Mesenchymal stem cell (in vitro differentiated cells and primary cell): ENCODE measurements at regions not wholly inside any gene's neighbourhood (a gene's known extent, or its start where the extent isn't known, plus 50 kb on each side); places are given as distances from the start of the nearest gene placed in this dataset.

Experiments used
- DNase-seq: peaks from one replicate; pipeline ENCODE4 v3.0.0-alpha.2; 2013
- H2AFZ ChIP-seq: one replicate; pipeline ENCODE4 v1.6.1; 2013; ENCODE audit warnings: low read depth, mild to moderate bottlenecking, control low read depth, inconsistent platforms, low read length, moderate library complexity
- H2AK5ac ChIP-seq: 2 replicates; pipeline ENCODE4 v1.6.1; 2013; ENCODE audit warnings: low read length, moderate library complexity, mild to moderate bottlenecking, inconsistent platforms; ENCODE audit not compliant: severe bottlenecking
- H2BK120ac ChIP-seq: one replicate; pipeline ENCODE4 v1.6.1; 2013; ENCODE audit warnings: low read depth, mild to moderate bottlenecking, inconsistent platforms, low read length, moderate library complexity
- H2BK12ac ChIP-seq, 2 experiments: one replicate each; pipeline ENCODE4 v1.6.1; 2013; ENCODE audit warnings: inconsistent platforms in 2 of 2, low read length in 2 of 2, mild to moderate bottlenecking in 2 of 2, moderate library complexity in 2 of 2, control low read depth in 1 of 2
- H2BK15ac ChIP-seq: one replicate; pipeline ENCODE4 v1.6.1; 2013; ENCODE audit warnings: mild to moderate bottlenecking, low read depth, inconsistent platforms; ENCODE audit not compliant: poor library complexity, severe bottlenecking
- H2BK5ac ChIP-seq: 2 replicates; pipeline ENCODE4 v1.6.1; 2013; ENCODE audit warnings: low read depth, mild to moderate bottlenecking, low read length, control low read depth, inconsistent platforms; ENCODE audit not compliant: poor library complexity, severe bottlenecking
- H3K14ac ChIP-seq, 2 experiments: one replicate each; pipeline ENCODE4 v1.6.1; 2013; ENCODE audit warnings: inconsistent platforms in 2 of 2, low read length in 2 of 2, control low read depth in 1 of 2, mild to moderate bottlenecking in 1 of 2, moderate library complexity in 1 of 2
- H3K18ac ChIP-seq, 2 experiments: one replicate each; pipeline ENCODE4 v1.6.1; 2013; ENCODE audit warnings: inconsistent platforms in 2 of 2, low read length in 2 of 2, control low read depth in 1 of 2, low read depth in 1 of 2, mild to moderate bottlenecking in 1 of 2
- H3K23ac ChIP-seq, 2 experiments: one replicate each; pipeline ENCODE4 v1.6.1; 2013; ENCODE audit warnings: inconsistent platforms in 2 of 2, low read length in 2 of 2, mild to moderate bottlenecking in 2 of 2, moderate library complexity in 2 of 2, control low read depth in 1 of 2
- H3K27ac ChIP-seq: 2 replicates; pipeline ENCODE4 v1.5.1; 2013; ENCODE audit warnings: mild to moderate bottlenecking, moderate library complexity, low read length, control low read depth, inconsistent platforms; ENCODE audit not compliant: poor library complexity, severe bottlenecking
- H3K27me3 ChIP-seq, 2 experiments: 2 replicates each; pipeline versions ENCODE4 v1.6.1 to v1.7.0; 2013; ENCODE audit warnings: low read length in 2 of 2, mild to moderate bottlenecking in 2 of 2, moderate library complexity in 2 of 2, control low read depth in 1 of 2, inconsistent platforms in 1 of 2; ENCODE audit not compliant: control insufficient read depth in 1 of 2, insufficient read depth in 1 of 2
- H3K36me3 ChIP-seq, 2 experiments: 2 replicates each; pipeline versions ENCODE4 v1.6.1 to v1.7.0; 2013; ENCODE audit warnings: low read length in 2 of 2, control low read depth in 1 of 2, inconsistent platforms in 1 of 2, low read depth in 1 of 2, mild to moderate bottlenecking in 1 of 2; ENCODE audit not compliant: insufficient read depth in 2 of 2, control insufficient read depth in 1 of 2
- H3K4ac ChIP-seq, 2 experiments: one replicate each; pipeline ENCODE4 v1.6.1; 2013; ENCODE audit warnings: inconsistent platforms in 2 of 2, low read length in 2 of 2, mild to moderate bottlenecking in 2 of 2, moderate library complexity in 2 of 2, control low read depth in 1 of 2, low read depth in 1 of 2
- H3K4me1 ChIP-seq: 2 replicates; pipeline ENCODE4 v1.6.1; 2013; ENCODE audit warnings: low read depth, low read length, control low read depth; ENCODE audit not compliant: control insufficient read depth, insufficient read depth
- H3K4me2 ChIP-seq: 2 replicates; pipeline ENCODE4 v1.6.1; 2013; ENCODE audit warnings: low read length, mild to moderate bottlenecking, inconsistent platforms; ENCODE audit not compliant: poor library complexity, severe bottlenecking
- H3K4me3 ChIP-seq, 2 experiments: 2 replicates each; pipeline versions ENCODE4 v1.5.1 to v1.7.0; 2013; ENCODE audit warnings: low read length in 2 of 2, mild to moderate bottlenecking in 2 of 2, control low read depth in 1 of 2, low read depth in 1 of 2; ENCODE audit not compliant: insufficient read depth in 1 of 2
- H3K79me1 ChIP-seq: replicated peaks from 2 replicates; pipeline ENCODE4 v1.6.1; 2013; ENCODE audit warnings: mild to moderate bottlenecking, control low read depth, low read length, inconsistent platforms; ENCODE audit not compliant: poor library complexity, severe bottlenecking
- H3K9ac ChIP-seq: 2 replicates; pipeline ENCODE4 v1.7.0; 2013; ENCODE audit warnings: mild to moderate bottlenecking, low read length, moderate library complexity
- H3K9me3 ChIP-seq: 2 replicates; pipeline ENCODE4 v1.7.0; 2013; ENCODE audit warnings: mild to moderate bottlenecking, low read length; ENCODE audit not compliant: control insufficient read depth
- H4K8ac ChIP-seq: one replicate; pipeline ENCODE4 v1.6.1; 2013; ENCODE audit warnings: inconsistent platforms, mild to moderate bottlenecking, low read length, moderate library complexity
- H4K91ac ChIP-seq: one replicate; pipeline ENCODE4 v1.6.1; 2013; ENCODE audit warnings: mild to moderate bottlenecking, low read length, inconsistent platforms
- WGBS: methylation state at CpG from one replicate; pipeline ENCODE4 v1.1.7; 2013; ENCODE audit warnings: mixed read lengths; 5-methylcytosine and 5-hydroxymethylcytosine counted together

DNA sequence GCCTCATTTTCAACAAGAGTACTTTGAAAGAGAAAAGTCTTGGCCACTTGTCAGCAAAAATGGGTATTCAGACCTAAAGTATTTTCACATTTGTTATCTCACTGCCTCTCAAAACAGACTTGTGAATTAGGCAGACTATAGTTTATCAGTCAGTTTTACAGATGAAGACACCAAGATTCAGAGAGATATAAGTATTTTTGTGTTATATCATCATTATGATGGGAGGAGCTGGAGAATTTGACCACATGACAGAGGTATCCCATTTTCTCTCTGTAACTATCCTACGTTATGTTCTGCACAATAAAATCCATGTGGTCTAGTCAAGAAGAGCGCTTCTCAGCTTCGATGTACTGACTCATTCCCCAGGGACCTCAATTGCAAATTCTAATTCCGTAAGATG, 213.7 kb downstream of the MYCN start:
- no peak overlapping the region for H3K4me3 ChIP-seq
- H3K79me1 ChIP-seq: no peaks in the 10 kb centered on the region
- H3K9ac ChIP-seq: no peak overlapping the region
- H2BK120ac ChIP-seq: no peak overlapping the region
- H3K27me3 ChIP-seq: no peaks in the 10 kb centered on the region
- no peak overlapping the region for H2BK5ac ChIP-seq
- no peak overlapping the region for H3K27ac ChIP-seq
- H3K4me2 ChIP-seq: no peak overlapping the region
- H4K91ac ChIP-seq: no peak overlapping the region
- no peaks in the 10 kb centered on the region for H3K36me3 ChIP-seq
- H2AK5ac ChIP-seq: no peak overlapping the region
- no peaks in the 10 kb centered on the region for H3K4me1 ChIP-seq
- no peak overlapping the region for H2BK12ac ChIP-seq
- no peak overlapping the region for H2BK15ac ChIP-seq
- H3K18ac ChIP-seq: no peak overlapping the region
- WGBS: 77% methylated on average over 4 of the region's 4 CpGs
- H3K4ac ChIP-seq: no peak overlapping the region
- no peak for DNase-seq
- H2AFZ ChIP-seq: no peak overlapping the region
- no peak overlapping the region for H3K14ac ChIP-seq
- H3K9me3 ChIP-seq: peaks cover 11% of the 10 kb centered on the region
- no peak overlapping the region for H3K23ac ChIP-seq
- no peak overlapping the region for H4K8ac ChIP-seq

GRCh38 chr2:16153754-16154035, 213.3 kb downstream of the MYCN start:
- no peaks in the 10 kb centered on the region for H3K79me1 ChIP-seq
- H3K4me1 ChIP-seq: no peaks in the 10 kb centered on the region
- no peak overlapping the region for H4K91ac ChIP-seq
- no peak overlapping the region for H2BK5ac ChIP-seq
- peaks cover 11% of the 10 kb centered on the region for H3K9me3 ChIP-seq
- no peak overlapping the region for H3K23ac ChIP-seq
- H3K4ac ChIP-seq: no peak overlapping the region
- H4K8ac ChIP-seq: no peak overlapping the region
- H3K27me3 ChIP-seq: no peaks in the 10 kb centered on the region
- no peak overlapping the region for H2AFZ ChIP-seq
- H3K4me2 ChIP-seq: no peak overlapping the region
- H3K14ac ChIP-seq: no peak overlapping the region
- DNase-seq: no peak
- no peak overlapping the region for H2AK5ac ChIP-seq
- H2BK12ac ChIP-seq: no peak overlapping the region
- no peak overlapping the region for H3K4me3 ChIP-seq
- H3K27ac ChIP-seq: no peak overlapping the region
- no peak overlapping the region for H3K18ac ChIP-seq
- no peak overlapping the region for H2BK15ac ChIP-seq
- H3K9ac ChIP-seq: no peak overlapping the region
- no peaks in the 10 kb centered on the region for H3K36me3 ChIP-seq
- no peak overlapping the region for H2BK120ac ChIP-seq

- Histone ChIP-seq H3K4me2 (no peak overlapping the region), H3K4ac (no peak overlapping the region), H3K27me3 (no peaks in the 10 kb centered on the region), H2BK15ac (no peak overlapping the region), H3K4me1 (no peaks in the 10 kb centered on the region), H3K4me3 (no peak overlapping the region), H4K8ac (no peak overlapping the region), H3K79me1 (no peaks in the 10 kb centered on the region), H3K36me3 (no peaks in the 10 kb centered on the region), H3K23ac (no peak overlapping the region), H2BK120ac (no peak overlapping the region), H2BK5ac (no peak overlapping the region), H2AK5ac (no peak overlapping the region), H3K9me3 (peaks cover 11% of the 10 kb centered on the region), H3K18ac (no peak overlapping the region), H3K27ac (no peak overlapping the region), H2BK12ac (no peak overlapping the region), H2AFZ (no peak overlapping the region), H3K14ac (no peak overlapping the region), H4K91ac (no peak overlapping the region), H3K9ac (no peak overlapping the region)
- WGBS: 67% methylated on average over 1 of the region's 3 CpGs
- DNase-seq: no peak
Measured at GRCh38 chr2:16152928-16153753, 212.8 kb downstream of the MYCN start.

DNA sequence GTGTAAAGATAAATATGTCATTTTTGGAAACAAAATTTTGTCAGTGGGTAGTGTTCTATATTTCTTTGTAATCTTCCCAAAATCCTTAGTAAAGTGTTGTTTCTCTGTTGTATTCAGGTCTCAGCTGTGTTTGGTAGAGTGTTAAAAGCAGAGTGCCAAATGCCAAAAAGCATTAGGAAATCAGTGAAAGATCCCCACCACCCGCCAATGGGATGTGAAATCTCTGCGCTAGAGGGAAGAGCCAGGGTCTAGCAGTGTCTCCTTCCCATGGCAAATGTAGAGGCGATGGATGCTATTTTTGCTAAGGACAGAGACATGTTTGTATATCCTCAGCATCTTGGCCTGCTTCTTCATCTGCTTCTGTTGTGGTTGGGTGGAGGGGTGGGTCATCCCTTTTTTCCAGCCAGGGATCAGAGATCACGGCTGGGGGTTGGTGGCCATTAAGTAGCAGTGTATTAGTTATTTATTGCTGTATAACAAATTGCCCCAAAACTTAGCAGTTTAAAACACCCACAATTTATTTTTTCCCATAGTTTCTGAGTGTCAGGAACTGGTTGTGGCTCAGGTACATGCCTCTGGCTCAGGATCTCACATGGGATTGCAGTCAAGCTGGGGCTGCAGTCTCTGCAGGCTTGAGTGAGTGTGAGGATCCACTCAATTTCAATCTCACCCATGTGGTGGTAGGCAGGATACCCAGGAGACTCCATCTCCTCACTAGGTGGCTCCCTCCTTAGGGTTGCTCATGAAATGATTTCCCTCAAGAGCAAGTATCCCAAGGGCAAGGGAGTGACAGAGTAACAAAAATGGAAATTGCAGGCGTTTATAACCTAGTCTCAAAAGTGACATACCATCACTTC, 211.9 kb downstream of the MYCN start:
- H3K18ac ChIP-seq: no peak overlapping the region
- DNase-seq: no peak
- peaks cover 11% of the 10 kb centered on the region for H3K9me3 ChIP-seq
- no peak overlapping the region for H3K23ac ChIP-seq
- H2BK5ac ChIP-seq: no peak overlapping the region
- no peak overlapping the region for H4K91ac ChIP-seq
- no peak overlapping the region for H4K8ac ChIP-seq
- H2AK5ac ChIP-seq: no peak overlapping the region
- no peak overlapping the region for H3K14ac ChIP-seq
- H2BK12ac ChIP-seq: no peak overlapping the region
- no peaks in the 10 kb centered on the region for H3K4me1 ChIP-seq
- no peak overlapping the region for H3K4me2 ChIP-seq
- H3K36me3 ChIP-seq: no peaks in the 10 kb centered on the region
- WGBS: 89% methylated on average over 3 of the region's 5 CpGs
- no peak overlapping the region for H2BK120ac ChIP-seq
- no peak overlapping the region for H3K4ac ChIP-seq
- no peaks in the 10 kb centered on the region for H3K79me1 ChIP-seq
- H2BK15ac ChIP-seq: no peak overlapping the region
- H3K27ac ChIP-seq: no peak overlapping the region
- no peaks in the 10 kb centered on the region for H3K27me3 ChIP-seq
- H3K4me3 ChIP-seq: no peak overlapping the region
- H3K9ac ChIP-seq: no peak overlapping the region
- H2AFZ ChIP-seq: no peak overlapping the region
